Heart left ventricle (tissue), 16 donors: ENCODE measurements at regions not wholly inside any gene's neighbourhood (a gene's known extent, or its start where the extent isn't known, plus 50 kb on each side); places are given as distances from the start of the nearest gene placed in this dataset.

Source experiments
- ATAC-seq, 4 donors: fragments of 200-7000 bp; cut with Tn5 transposase; one replicate each; pipeline ENCODE4 v1.9.1; 2020 to 2022; ENCODE audit warnings: moderate library complexity in 4 of 4, mild to moderate bottlenecking in 3 of 4, moderate number of reproducible peaks in 1 of 4
- DNase-seq, 5 donors: peaks; one replicate each; pipeline ENCODE4 v3.0.0-alpha.2; 2020
- H3K27ac ChIP-seq, 12 donors: fragments of 200-600 bp; sonication (generic) in 4 of 12; one replicate each; pipeline versions ENCODE4 v1.5.0 to v1.8.0; 2016 to 2022; ENCODE audit warnings: mild to moderate bottlenecking in 2 of 12
- H3K27me3 ChIP-seq, 9 donors: fragments of 200-600 bp; sonication (generic) in 2 of 9; one replicate each; pipeline versions ENCODE4 v1.5.1 to v1.8.0; 2016 to 2022; ENCODE audit warnings: mild to moderate bottlenecking in 3 of 9
- H3K36me3 ChIP-seq, 9 donors: fragments of 200-600 bp; sonication (generic) in 2 of 9; one replicate each; pipeline versions ENCODE4 v1.5.0 to v1.8.0; 2018 to 2022; ENCODE audit warnings: mild to moderate bottlenecking in 2 of 9
- H3K4me1 ChIP-seq, 12 donors: fragments of 200-600 bp; sonication (generic) in 4 of 12; one replicate each; pipeline versions ENCODE4 v1.5.0 to v1.8.0; 2016 to 2022; ENCODE audit warnings: mild to moderate bottlenecking in 3 of 12
- H3K4me3 ChIP-seq, 12 donors: fragments of 200-600 bp; sonication (generic) in 4 of 12; one replicate each; pipeline versions ENCODE4 v1.5.0 to v1.8.0; 2017 to 2022; ENCODE audit warnings: mild to moderate bottlenecking in 9 of 12, moderate library complexity in 4 of 12
- H3K9me3 ChIP-seq, 12 donors: fragments of 200-600 bp; sonication (generic) in 4 of 12; one replicate each; pipeline versions ENCODE4 v1.5.0 to v1.8.0; 2016 to 2022; ENCODE audit warnings: mild to moderate bottlenecking in 1 of 12
- POLR2A ChIP-seq, 2 donors: fragments of 450-650 bp; IDR thresholded peaks; one replicate each; pipeline ENCODE4 v1.6.1; 2017; ENCODE audit warnings: antibody characterized with exemption in 2 of 2, mild to moderate bottlenecking in 2 of 2, moderate library complexity in 2 of 2
- WGBS, 4 donors: extraction: QIAGEN DNeasy Blood & Tissue Kit in 2 of 4; methylation state at CpG; one replicate each; pipeline versions ENCODE4 v1.1.5 to v1.1.7; 2013 to 2018; 5-methylcytosine and 5-hydroxymethylcytosine counted together
- intact Hi-C, 10 donors: fragments of 100-400 bp; cut with DNase I; formaldehyde crosslinking; loops; one replicate each; pipeline versions ENCODE4 v1.11.1 to v1.14.2; 2022
- TF ChIP-seq, protein P1 (sequence below), 12 donors: fragments of 200-600 bp; sonication (generic) in 4 of 12; IDR thresholded peaks; one replicate each; pipeline versions ENCODE4 v1.5.0 to v1.8.0; 2018 to 2022; ENCODE audit warnings: antibody characterized with exemption in 12 of 12, mild to moderate bottlenecking in 5 of 12
- donor health status: ischemic (EF 13 %, LVEDD 7.1; RV severe dilation, severe dysfunction).
- donor health status: healthy with polysubstance abuse.
- donor health status: DM: no; HTN: yes; CAD: no.
- donor health status: DM: no; HTN: no; CAD: no.
- donor health status: ischemic (EF 25% LVEDD 6.9; RV normal size, moderate dysfunction).
- donor health status: ischemic (EF 25% LVEDD 5.7; RV mildly dilated, moderate dysfunction).
- donor health status: healthy.
- donor health status: DM: yes; HTN: yes; CAD: no.
- donor health status: ischemic (EF 35%, LVEDD 5.7; RV mildly dilated, moderate dysfunction).
- donor health status: nonischemic (EF 11% LVEDD 7.7; RV severe dilation, severe dysfunction).
- donor health status: DM: yes; HTN: yes; CAD: no.
- donor health status: PGD.
- donor health status: ischemic (EF 29% LVEDD 5.4; RV normal size, mild dysfunction).
- donor health status: nonischemic (EF 23%, LVEDD 6.1; RV moderate dilation, normal function).

DNA sequence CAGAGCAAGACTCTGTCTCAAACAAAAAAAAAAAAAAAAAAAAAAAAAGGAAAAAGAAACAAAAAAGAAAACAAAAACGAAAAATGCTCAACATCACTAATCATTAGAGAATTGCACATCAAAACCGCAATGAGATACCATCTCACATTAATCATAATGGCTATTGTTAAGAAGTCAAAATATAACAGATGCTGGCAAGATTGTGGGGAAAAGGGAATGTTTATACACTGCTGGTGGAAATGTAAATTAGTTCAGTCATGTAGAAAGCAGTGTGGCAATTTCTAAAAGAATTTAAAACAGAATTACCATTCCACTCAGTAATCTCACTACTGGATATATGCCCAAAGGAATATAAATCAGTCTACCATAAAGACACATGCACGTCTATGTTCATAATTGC, 50.4 kb upstream of the PRR16 start:
- Histone ChIP-seq H3K9me3 (peaks cover 0 to 17% (median 0%) of the 10 kb centered on the region in 12 donors), H3K36me3 (no peaks in the 10 kb centered on the region), H3K4me1 (no peaks in the 10 kb centered on the region), H3K27ac (no peak overlapping the region), H3K4me3 (no peak overlapping the region), H3K27me3 (no peaks in the 10 kb centered on the region)
- DNase-seq (no peak), ATAC-seq (no peak)
- TF ChIP-seq POLR2A (IDR thresholded peaks at IDR 0.05): no peak
- TF ChIP-seq, protein P1, sequence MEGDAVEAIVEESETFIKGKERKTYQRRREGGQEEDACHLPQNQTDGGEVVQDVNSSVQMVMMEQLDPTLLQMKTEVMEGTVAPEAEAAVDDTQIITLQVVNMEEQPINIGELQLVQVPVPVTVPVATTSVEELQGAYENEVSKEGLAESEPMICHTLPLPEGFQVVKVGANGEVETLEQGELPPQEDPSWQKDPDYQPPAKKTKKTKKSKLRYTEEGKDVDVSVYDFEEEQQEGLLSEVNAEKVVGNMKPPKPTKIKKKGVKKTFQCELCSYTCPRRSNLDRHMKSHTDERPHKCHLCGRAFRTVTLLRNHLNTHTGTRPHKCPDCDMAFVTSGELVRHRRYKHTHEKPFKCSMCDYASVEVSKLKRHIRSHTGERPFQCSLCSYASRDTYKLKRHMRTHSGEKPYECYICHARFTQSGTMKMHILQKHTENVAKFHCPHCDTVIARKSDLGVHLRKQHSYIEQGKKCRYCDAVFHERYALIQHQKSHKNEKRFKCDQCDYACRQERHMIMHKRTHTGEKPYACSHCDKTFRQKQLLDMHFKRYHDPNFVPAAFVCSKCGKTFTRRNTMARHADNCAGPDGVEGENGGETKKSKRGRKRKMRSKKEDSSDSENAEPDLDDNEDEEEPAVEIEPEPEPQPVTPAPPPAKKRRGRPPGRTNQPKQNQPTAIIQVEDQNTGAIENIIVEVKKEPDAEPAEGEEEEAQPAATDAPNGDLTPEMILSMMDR (IDR thresholded peaks at IDR 0.05): no peak
- 77 to 89% (median 85%) methylated on average over 3 of the region's 3 CpGs for WGBS, 4 donors
- intact Hi-C loops: no loop called here
